ENCODE measurements at regions not wholly inside any gene's neighbourhood (a gene's known extent, or its start where the extent isn't known, plus 50 kb on each side); places are given as distances from the start of the nearest gene placed in this dataset.
"Not testable (repeated sequence)": the region's sequence is repeated elsewhere in the genome, so short reads cannot be mapped to it uniquely, and the experiment has no call there.

DNA sequence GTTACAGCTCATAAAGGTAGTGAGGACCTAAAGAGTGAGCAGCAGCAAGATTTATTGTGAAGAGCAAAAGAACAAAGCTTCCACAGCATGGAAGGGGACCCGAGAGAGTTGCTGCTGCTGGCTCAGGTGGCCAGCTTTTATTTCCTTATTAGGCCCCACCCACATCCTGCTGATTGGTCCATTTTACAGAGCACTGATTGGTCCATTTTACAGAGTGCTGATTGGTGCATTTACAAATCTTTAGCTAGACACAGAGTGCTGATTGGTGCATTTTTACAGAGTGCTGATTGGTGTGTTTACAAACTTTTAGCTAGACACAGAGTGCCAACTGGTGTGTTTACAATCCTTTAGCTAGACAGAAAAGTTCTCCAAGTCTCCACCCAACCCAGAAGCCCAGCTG lies 256.2 kb upstream of the HTR1E start:
- DNase-seq; ATAC-seq; intact Hi-C loops (cut with DNase I): not testable (repeated sequence)

DNA sequence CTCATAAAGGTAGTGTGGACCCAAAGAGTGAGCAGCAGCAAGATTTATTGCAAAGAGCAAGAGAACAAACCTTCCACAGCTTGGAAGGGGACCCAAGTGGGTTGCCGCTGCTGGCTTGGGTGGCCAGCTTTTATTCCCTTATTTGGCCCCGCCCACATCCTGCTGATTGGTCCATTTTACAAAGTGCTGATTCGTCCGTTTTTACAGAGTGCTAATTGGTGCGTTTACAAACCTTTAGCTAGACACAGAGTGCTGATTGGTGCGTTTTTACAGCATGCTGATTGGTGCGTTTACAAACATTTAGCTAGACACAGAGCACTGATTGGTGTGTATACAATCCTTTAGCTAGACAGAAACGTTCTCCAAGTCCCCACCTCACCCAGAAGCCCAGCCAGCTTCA lies 265.2 kb upstream of the HTR1E start:
- DNase-seq; intact Hi-C loops (cut with DNase I); ATAC-seq: not testable (repeated sequence)

DNA sequence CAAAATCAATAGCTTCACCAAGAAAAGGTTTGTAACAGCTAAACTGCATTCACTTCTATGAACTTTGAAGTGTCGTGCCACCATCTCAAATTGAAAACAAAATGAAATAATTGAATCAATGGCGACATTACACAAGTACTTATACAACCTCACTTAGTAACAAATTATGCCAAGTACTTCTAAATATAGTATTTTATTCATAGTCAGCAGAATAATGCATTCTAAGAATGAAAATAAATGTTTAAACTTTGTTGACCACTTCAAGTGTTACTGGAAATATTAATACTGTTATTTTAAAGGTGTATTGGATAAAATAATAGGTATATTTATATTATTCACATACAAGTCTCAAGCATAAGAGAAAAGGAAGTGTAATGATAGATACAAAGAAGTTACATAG lies 280.1 kb upstream of the HTR1E start:
- ATAC-seq = no peak
- intact Hi-C loops (cut with DNase I) = no loop called here
- no peak for DNase-seq

DNA sequence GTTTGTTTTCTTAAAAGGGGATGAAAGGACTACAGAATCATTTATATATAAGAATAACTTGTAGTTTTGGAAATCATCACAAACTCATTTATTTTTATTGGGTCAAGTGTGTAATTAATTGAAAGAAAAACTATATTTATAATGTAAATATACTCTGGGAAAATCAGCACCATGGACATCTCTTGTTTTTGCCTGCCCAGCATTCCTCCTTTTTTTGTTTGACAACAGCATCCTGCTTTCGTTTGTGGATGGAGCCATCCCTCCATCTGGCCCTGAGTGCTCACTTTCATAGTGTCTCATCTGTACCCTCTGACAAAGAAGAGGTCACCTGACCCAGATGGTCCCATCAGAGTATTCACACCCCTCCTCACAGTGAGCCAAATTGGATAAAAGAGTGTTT lies 308.2 kb upstream of the HTR1E start:
- no peak for ATAC-seq
- no peak for DNase-seq
- intact Hi-C loops (cut with DNase I) = no loop called here

DNA sequence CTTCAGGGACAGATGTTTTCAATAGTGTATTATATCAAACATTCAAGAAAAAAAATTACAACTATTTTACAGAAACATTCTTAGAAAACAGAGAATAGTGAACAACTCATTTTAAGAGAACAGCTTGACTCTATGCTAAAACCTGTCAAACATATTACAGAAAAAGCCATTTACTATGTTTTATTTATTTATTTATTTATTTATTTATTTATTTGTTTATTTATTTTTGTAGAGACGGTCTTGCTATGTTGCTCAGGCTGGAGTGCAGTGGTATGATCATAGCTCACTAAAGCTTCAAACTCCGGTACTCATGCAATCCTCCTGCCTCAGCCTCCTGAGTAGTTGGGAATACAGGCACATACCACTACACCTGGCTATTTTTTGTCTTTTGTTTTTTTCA lies 317.9 kb upstream of the HTR1E start:
- ATAC-seq (no peak), DNase-seq (no peak)
- intact Hi-C loops (cut with DNase I) = no loop called here

DNA sequence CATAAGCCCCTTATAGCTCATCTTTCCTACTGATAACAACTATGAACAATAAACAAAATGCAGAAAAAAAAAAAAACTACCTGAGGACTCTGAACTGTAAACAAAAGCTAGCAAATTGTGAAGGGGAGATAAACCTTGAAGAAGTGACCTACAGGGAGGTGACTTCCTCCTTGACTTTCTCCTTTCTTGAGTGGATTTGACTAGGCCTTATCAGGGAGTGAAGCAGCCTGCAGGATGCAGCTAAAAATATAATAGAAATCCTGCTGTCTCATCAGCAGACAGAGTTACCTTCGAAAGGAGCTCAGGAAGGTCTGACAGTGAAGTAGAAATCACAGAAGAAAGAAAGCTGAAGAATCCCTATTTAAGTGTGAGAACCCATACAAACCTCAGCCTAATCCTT lies 322.0 kb upstream of the HTR1E start:
- intact Hi-C loops (cut with DNase I) = no loop called here
- ATAC-seq (no peak), DNase-seq (no peak)

DNA sequence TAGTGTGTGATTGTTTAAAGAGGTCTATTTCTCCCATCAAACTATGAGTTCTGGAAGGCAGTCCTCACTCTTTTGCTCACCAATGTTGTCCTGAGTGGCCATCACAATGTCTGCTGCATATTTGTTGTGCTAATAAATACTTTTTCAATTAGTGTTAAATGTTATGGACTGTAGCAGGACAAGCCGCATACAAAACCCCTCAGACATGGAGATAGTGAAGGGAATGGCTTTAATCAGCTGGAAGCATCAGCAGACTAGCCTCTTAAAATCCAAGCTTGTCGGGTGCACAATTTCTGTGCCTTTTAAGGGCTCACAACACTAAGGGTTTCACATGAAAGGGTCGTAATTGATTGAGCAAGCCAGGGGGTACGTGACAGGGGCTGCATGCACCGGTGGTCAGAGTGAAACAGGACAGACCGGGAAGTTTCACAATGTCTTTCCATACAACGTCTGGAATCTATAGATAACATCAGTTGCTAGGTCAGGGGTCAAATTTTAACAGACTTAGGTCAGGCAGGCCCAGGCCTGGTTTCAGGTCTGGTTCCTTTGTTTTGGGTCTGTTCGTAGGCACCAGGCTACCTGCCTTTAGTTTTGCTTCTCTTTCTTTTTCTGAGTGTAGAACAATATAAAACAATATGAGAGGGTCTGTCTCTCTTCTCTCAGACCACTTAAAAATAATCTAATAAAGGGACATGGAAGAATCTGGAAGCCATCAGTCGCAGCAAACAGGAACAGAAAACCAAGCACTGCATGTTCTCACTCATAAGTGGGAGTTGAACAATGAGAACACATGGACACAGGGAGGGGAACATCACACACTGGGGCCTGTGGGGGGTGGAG lies 327.6 kb upstream of the HTR1E start:
- no peak for ATAC-seq

DNA sequence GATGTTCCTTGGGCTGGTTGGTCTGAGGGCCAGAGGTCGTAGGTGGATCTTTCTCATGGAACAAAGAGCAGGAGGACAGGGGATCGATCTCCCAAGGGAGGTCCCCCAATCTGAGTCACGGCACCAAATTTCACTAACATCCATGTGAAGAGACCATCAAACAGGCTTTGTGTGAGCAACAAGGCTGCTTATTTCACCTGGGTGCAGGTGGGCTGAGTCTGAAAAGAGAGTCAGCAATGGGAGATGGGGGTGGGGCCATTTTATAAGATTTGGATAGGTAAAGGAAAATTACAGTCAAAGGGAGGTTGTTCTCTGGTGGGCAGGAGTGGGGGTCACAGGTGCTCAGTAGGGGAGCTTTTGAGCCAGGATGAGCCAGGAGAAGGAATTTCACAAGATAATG lies 334.0 kb upstream of the HTR1E start:
- ATAC-seq; DNase-seq; intact Hi-C loops (cut with DNase I): not testable (repeated sequence)

More for the DNA sequence above, 327.6 kb upstream of the HTR1E start:
- DNase-seq = no peak
- intact Hi-C loops (cut with DNase I) = no loop called here

DNA sequence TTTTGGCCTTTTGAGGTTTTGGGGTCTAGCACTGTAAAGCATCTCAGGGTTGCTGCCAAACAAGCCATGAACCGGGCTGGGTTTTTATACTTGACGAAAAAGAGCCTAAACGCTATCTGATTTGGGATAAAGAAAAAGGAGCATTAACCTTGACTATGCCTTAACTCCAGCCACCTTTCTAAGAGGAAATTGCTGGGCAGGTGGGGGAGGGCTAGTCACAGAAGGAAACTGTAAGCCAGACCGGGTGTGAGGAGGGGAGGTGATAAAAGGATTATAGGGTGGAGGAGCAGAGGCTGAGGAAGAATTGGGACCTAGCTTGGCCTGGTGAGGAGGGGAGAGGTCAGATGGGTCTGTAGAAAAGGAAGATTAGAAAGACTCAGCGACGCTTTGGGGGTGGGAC lies 335.2 kb upstream of the HTR1E start:
- ATAC-seq; DNase-seq; intact Hi-C loops (cut with DNase I): not testable (repeated sequence)

DNA sequence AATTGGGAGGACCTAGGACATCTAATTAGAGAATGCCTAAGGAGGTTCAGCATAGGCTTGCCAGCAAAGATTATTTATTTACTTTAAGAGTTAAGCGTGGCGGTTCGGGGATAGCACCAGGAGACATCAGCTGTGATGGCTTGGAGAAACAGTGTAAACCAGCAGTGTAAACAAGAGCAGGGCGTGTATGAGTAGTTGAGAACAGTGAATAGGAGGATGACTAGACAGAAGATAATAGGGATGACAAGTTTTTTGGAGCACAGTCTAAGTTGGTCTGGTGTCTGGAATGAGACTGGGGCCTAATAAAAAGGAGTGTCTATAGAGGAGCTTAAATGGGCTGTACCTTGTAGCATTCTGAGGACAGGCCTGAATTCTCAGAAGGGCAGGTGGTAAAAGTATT lies 338.4 kb upstream of the HTR1E start:
- DNase-seq; intact Hi-C loops (cut with DNase I); ATAC-seq: not testable (repeated sequence)

DNA sequence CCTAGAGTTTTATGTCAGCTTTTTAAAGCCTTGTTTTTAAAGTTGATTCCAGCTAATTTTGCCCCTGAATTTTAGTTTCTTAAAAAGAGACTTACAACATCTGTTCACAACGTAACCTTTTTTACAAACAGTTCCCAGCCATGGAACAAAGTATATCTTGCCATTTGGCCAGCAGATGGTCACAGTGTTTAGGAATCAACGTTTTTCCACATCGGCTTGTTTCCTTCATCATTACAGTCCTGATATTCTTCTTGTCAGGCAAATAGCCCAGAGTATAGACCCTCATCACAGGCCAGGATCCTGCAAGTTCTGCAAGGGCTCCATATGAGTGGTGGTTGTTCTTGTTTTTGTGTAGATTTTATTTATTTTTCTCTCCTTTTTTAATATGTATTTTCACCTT lies 341.7 kb upstream of the HTR1E start:
- intact Hi-C loops (cut with DNase I) = no loop called here
- ATAC-seq = no peak
- no peak for DNase-seq

DNA sequence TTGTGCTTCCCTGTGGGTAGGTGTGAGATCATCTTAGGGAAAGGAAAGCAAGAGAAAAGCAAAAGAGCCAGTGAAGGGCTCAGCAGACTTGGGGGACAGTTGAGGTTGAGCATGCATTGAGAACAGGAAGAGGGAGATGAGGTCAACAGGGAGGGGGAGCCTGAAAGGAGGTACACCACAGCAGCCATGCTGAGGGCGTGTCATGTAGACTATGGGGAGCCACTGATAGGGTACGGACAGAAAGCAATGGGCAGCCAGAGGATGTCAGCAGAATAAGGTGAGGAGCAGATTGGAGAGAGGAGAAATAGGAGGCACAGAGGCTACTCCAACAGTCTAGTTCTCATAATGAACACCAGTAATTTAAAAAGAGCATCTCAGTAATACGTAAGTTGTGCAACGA lies 351.1 kb upstream of the HTR1E start:
- intact Hi-C loops (cut with DNase I) = no loop called here
- no peak for ATAC-seq
- no peak for DNase-seq

DNA sequence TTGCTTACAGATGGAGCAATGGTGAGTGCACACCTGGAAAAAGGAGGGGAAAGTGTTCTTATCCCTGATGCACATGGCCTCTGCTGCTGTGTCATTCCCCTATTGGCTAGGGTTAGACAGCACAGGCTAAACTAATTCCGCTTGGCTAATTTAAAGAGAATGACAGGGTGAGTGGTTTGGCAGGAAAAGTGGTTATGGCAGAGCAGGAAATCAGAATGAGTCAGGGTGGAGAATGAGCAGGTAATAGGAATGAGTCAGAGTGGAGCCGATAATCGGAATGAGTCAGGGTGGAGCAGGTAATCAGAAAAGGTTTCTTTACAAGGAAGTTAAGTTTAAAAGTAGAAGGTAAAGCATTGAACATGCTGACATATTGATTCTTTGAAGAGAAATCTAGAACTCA lies 355.5 kb upstream of the HTR1E start:
- DNase-seq (no peak), ATAC-seq (no peak)
- intact Hi-C loops (cut with DNase I) = no loop called here

DNA sequence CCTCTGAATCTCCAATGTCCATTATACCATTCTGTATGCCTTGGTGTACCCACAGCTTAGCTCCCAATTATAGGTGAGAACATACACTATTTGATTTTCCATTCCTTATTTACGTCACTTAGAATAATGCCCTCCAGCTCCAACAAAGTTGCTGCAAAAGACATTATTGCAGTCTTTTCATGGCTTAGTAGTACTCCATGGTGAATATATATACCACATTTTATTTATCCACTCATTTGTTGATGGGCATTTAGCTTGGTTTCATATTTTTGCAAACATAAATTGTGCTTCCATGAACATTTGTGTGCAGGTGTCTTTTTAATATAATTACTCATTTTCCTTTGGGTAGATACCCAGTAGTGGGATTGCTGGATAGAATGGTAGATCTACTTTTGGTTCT lies 374.1 kb upstream of the HTR1E start:
- intact Hi-C loops (cut with DNase I) = no loop called here
- DNase-seq = no peak
- ATAC-seq = no peak

DNA sequence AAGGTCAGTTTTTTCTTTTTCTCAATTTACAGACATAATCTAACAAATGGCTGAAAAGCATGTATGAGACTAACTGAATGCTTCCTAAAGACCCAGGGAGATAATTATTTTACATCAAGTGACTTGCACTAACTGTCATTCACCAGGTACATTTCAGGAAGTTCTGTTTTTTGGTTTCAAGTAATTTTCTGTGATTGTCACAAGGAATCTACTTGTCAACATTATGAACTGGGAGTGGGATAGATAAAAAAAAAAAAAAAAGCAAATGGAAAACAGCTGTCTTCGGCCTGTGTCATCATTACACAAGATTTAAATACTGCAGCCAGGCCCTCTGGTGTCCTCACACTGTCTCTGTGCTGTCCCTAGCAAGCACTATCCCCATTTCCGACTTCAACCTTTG lies 379.0 kb upstream of the HTR1E start:
- ATAC-seq = no peak
- intact Hi-C loops (cut with DNase I) = no loop called here

DNA sequence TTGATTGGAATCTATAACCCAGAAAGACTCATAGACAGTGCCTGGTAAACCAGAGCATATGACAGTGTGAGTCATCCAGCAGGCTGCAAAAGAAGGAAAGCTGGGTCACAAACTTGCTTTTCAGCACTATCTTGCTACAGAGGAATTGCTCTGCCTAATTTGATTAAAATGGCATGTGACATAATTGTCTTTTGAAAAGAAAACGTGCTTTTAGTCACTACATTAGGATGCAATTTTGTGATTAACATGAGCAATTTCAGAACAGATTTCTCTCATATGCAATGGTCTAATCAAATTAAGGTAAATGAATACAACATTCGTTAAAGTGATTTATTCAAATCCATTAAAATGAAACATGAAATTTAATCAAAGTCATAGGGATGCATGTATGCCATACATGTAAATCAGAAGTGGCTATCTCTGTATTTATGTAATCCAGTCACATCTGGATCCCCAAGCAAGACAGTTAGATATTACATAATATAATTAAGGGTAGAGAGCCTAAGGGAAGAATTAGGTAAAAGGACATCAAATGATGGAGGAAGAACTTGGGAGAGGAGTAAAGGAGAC lies 400.0 kb upstream of the HTR1E start:
- ATAC-seq = no peak
- intact Hi-C loops (cut with DNase I) = no loop called here
- DNase-seq = no peak

More for the DNA sequence above, 379.0 kb upstream of the HTR1E start:
- DNase-seq = no peak

DNA sequence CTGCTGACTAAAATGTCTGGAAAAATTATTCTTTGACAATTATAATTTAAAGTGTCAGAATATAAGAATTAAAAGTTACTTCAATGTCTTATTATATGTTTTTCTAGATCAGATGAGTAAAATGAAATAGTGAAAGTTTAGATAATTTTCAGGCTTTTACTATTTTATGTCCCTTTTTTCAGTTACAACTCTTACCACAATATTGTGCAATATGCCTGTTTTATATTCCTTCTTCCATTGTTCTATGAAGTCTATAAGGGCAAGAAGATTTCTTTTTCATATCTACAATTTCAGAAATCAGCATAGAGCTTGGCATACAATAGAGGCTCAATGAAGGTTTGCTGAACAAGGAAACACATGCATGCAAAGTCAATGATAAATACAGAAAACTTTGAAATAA lies 401.2 kb upstream of the HTR1E start:
- ATAC-seq = no peak
- intact Hi-C loops (cut with DNase I) = no loop called here
- no peak for DNase-seq

DNA sequence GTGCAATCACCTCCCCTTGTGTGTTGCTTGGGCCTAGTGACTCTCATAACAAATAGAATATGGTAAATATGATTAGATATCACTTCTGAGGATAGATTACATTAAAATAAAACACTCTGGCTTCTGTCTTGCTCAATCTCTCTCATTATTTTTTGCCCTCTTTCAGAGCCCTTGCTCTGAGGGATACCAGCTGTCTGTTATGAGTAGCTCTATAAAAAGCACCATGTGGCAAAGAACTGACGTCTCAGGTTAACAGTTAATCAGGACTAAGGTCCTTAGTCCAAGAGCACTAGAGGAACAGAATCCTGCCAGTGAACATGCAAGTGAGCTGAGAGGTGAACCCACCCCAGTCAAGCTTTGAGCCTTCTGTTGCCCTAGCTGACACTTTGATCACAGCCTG lies 402.2 kb upstream of the HTR1E start:
- no peak for ATAC-seq
- DNase-seq = no peak
- intact Hi-C loops (cut with DNase I) = no loop called here

DNA sequence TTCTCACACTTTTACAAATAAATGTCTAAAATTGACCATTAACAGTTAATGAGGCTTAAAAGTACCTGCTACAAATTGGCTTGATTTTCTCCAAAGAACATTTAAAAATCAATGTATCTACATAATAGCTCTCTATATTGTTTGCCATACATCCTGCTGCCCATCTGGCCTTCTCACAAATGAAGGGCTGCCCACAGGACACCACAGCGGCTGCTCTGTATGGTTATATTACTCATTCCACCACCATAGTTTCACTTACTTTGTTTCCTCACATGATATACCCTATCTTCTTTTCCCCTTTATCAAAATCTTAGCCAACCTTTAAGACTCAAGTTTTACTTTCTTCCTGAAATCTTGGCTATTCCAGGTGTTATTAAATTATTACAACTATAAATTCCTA lies 407.7 kb upstream of the HTR1E start:
- no peak for DNase-seq
- intact Hi-C loops (cut with DNase I) = no loop called here
- no peak for ATAC-seq

DNA sequence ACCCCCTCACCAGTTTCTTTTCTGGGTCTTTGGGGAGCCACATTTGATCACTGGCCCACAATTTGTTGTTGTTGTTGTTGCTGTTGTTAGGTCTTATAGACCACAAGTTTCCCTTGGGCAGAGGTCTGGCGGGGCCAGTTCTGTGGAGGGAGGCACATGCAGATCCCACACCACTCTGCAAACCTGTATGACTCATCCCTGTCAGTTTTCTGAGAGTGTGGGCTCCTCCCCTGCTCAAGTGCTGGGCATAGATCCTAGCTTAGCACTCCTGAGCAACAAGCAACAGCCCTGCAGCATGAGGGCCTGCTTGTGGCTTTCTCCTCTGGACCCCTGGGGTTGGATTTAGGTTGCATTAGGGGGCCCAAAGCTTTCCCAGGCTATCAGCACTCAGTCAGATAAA lies 411.1 kb upstream of the HTR1E start:
- no peak for ATAC-seq
- intact Hi-C loops (cut with DNase I) = no loop called here

DNA sequence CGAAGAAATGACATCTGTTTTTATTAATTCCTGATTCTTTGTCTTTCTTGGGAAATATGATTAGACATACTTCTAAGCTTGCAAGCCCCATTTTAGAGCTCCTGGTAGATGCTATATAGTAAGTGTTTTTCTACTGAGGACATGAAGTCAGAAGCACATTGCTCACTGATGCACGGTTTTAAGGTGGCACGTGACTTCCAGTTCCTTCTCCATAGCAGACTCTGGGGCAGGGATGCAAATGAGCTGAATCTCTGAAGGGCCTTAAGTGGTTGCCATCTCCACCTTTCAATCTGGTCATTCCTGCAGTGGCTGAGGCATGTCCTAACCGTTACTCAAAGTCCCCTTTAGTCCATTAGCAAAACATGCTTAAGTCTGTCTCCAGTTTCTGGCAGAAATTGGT lies 421.2 kb upstream of the HTR1E start:
- no peak for ATAC-seq
- intact Hi-C loops (cut with DNase I) = no loop called here
- no peak for DNase-seq

More for the DNA sequence above, 411.1 kb upstream of the HTR1E start:
- no peak for DNase-seq

Measured in left cardiac atrium (tissue), 4 donors.